SU-DHL-6 (cell line): ENCODE measurements at regions not wholly inside any gene's neighbourhood (a gene's known extent, or its start where the extent isn't known, plus 50 kb on each side); places are given as distances from the start of the nearest gene placed in this dataset.
"Not testable (repeated sequence)": the region's sequence is repeated elsewhere in the genome, so short reads cannot be mapped to it uniquely, and the experiment has no call there.

Source experiments
- EZH2phosphoT487 ChIP-seq: fragments of 200-600 bp; sonication (generic), shearing (Covaris generic); conservative IDR thresholded peaks from 2 replicates; pipeline ENCODE4 v1.6.1; 2018; ENCODE audit warnings: mild to moderate bottlenecking, antibody characterized with exemption, low read length, moderate library complexity, mixed read lengths
- TF ChIP-seq, protein P1 (sequence below): fragments of 200-600 bp; sonication (generic); IDR thresholded peaks from one replicate; pipeline ENCODE4 v1.5.1; 2017; ENCODE audit warnings: antibody characterized with exemption, mild to moderate bottlenecking, low read length, moderate library complexity; ENCODE audit not compliant: insufficient read depth, poor library complexity, severe bottlenecking

DNA sequence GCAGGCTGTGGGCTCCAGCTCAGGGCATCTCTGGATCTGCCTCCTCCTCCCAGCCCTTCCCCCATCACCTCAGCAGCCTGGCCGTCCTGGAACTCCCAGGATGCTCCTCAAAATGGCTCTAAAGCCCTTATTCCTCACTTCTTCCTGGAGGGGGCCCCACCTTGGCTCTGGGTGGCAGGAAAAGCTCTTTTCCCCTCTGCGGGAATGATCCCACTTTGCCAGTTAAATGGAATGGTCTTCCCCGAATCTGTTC is 79.1 kb upstream of the GOLGA6L4 start:
- TF ChIP-seq, protein P1, sequence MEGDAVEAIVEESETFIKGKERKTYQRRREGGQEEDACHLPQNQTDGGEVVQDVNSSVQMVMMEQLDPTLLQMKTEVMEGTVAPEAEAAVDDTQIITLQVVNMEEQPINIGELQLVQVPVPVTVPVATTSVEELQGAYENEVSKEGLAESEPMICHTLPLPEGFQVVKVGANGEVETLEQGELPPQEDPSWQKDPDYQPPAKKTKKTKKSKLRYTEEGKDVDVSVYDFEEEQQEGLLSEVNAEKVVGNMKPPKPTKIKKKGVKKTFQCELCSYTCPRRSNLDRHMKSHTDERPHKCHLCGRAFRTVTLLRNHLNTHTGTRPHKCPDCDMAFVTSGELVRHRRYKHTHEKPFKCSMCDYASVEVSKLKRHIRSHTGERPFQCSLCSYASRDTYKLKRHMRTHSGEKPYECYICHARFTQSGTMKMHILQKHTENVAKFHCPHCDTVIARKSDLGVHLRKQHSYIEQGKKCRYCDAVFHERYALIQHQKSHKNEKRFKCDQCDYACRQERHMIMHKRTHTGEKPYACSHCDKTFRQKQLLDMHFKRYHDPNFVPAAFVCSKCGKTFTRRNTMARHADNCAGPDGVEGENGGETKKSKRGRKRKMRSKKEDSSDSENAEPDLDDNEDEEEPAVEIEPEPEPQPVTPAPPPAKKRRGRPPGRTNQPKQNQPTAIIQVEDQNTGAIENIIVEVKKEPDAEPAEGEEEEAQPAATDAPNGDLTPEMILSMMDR, result not testable (repeated sequence)
- TF ChIP-seq EZH2phosphoT487, result not testable (repeated sequence)
